Caco-2 (cell line): ENCODE measurements at regions not wholly inside any gene's neighbourhood (a gene's known extent, or its start where the extent isn't known, plus 50 kb on each side); places are given as distances from the start of the nearest gene placed in this dataset.

Source experiments
- BruUV-seq: library from RNA; stranded (reverse); fragments of 400-500 nt; replicated peaks from 2 replicates; lab custom pipeline; 2021; lab: Mats Ljungman, UMichigan
- CTCF ChIA-PET: fragments of 300-600 bp; sonication (Branson Sonifier 250); formaldehyde crosslinking; loops from one replicate; lab custom pipeline; 2022; ENCODE audit warnings: antibody characterized with exemption; lab: Charles Lee
- POLR2A ChIA-PET: fragments of 300-600 bp; sonication (Branson Sonifier 250); formaldehyde crosslinking; loops from one replicate; lab custom pipeline; 2022; ENCODE audit warnings: antibody characterized with exemption; lab: Charles Lee
- DNase-seq, 2 experiments: peaks; one replicate each; pipeline versions ENCODE4 v3.0.0 to v3.0.0-alpha.2; 2020 to 2022
- H3K27me3 ChIP-seq: replicated peaks from 2 replicates; pipeline ENCODE4 v1.6.0; 2011; ENCODE audit warnings: low read length; ENCODE audit not compliant: control insufficient read depth, insufficient read depth
- H3K36me3 ChIP-seq: 2 replicates; pipeline ENCODE4 v1.5.1; 2011; ENCODE audit warnings: low read length; ENCODE audit not compliant: control insufficient read depth, insufficient read depth
- H3K4me1 ChIP-seq: fragments of 250-450 bp; sonication (Bioruptor Pico); 2 replicates; pipeline ENCODE4 v1.5.1; 2020; ENCODE audit warnings: mild to moderate bottlenecking
- H3K4me3 ChIP-seq: 2 replicates; pipeline ENCODE4 v1.5.1; 2011; ENCODE audit warnings: low read depth, mild to moderate bottlenecking, control low read depth, low read length
- H3K9me3 ChIP-seq: fragments of 250-450 bp; sonication (Bioruptor Pico); 2 replicates; pipeline ENCODE4 v1.5.1; 2020; ENCODE audit warnings: mild to moderate bottlenecking, moderate library complexity
- H3K27ac Mint-ChIP-seq: one replicate; pipeline ENCODE4 v1.8.0; 2022; ENCODE audit warnings: mixed read lengths; ENCODE audit not compliant: unreplicated experiment
- H3K27me3 Mint-ChIP-seq: one replicate; pipeline ENCODE4 v1.8.0; 2022; ENCODE audit warnings: mixed read lengths; ENCODE audit not compliant: insufficient read depth, unreplicated experiment
- H3K36me3 Mint-ChIP-seq: one replicate; pipeline ENCODE4 v1.8.0; 2022; ENCODE audit warnings: mild to moderate bottlenecking, mixed read lengths; ENCODE audit not compliant: insufficient read depth, unreplicated experiment
- H3K4me1 Mint-ChIP-seq: one replicate; pipeline ENCODE4 v1.8.0; 2022; ENCODE audit warnings: low read depth, mixed read lengths; ENCODE audit not compliant: unreplicated experiment
- H3K4me3 Mint-ChIP-seq: one replicate; pipeline ENCODE4 v1.8.0; 2022; ENCODE audit warnings: mild to moderate bottlenecking, moderate library complexity, mixed read lengths; ENCODE audit not compliant: unreplicated experiment
- H3K9me3 Mint-ChIP-seq: one replicate; pipeline ENCODE4 v1.8.0; 2022; ENCODE audit warnings: mixed read lengths; ENCODE audit not compliant: unreplicated experiment
- intact Hi-C: fragments of 100-400 bp; cut with micrococcal nuclease; formaldehyde crosslinking; loops from one replicate; pipeline ENCODE4 v1.10.0; 2022; ENCODE audit not compliant: unreplicated experiment
- TF ChIP-seq, protein P1 (sequence below), 2 experiments: fragments of 200-600 bp in 1 of 2; IDR thresholded peaks; 1 replicate in 1 of 2; 2 replicates in 1 of 2; pipeline versions ENCODE4 v1.5.1 to v1.8.0; 2011 to 2022; ENCODE audit warnings: antibody characterized with exemption in 1 of 2, control low read depth in 1 of 2, inconsistent platforms in 1 of 2, low read depth in 1 of 2, low read length in 1 of 2, mild to moderate bottlenecking in 1 of 2, moderate library complexity in 1 of 2; ENCODE audit not compliant: insufficient read depth in 1 of 2, severe bottlenecking in 1 of 2, unreplicated experiment in 1 of 2

DNA sequence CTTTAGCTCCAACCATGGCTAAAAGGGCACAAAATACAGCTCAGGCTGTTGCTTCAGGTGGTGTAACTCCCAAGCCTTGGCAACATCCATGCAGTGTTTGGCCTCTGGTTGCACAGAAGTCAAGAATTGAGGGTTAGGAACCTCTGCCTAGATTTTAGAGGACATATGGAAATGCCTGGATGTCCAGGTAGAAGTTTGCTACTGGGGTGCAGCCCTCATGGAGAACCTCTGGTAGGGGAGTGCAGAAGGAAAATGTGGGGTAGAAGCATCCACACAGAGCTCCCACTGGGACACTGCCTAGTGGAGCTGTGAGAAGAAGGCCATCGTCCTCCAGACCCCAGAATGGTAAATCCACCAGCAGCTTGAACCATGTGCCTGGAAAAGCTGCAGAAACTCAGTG lies 1453.8 kb upstream of the EYS start:
- no peaks in the 10 kb centered on the region for H3K4me1 ChIP-seq
- POLR2A ChIA-PET: no interaction called here
- peaks cover 12% of the 10 kb centered on the region for H3K9me3 Mint-ChIP-seq
- TF ChIP-seq, protein P1, sequence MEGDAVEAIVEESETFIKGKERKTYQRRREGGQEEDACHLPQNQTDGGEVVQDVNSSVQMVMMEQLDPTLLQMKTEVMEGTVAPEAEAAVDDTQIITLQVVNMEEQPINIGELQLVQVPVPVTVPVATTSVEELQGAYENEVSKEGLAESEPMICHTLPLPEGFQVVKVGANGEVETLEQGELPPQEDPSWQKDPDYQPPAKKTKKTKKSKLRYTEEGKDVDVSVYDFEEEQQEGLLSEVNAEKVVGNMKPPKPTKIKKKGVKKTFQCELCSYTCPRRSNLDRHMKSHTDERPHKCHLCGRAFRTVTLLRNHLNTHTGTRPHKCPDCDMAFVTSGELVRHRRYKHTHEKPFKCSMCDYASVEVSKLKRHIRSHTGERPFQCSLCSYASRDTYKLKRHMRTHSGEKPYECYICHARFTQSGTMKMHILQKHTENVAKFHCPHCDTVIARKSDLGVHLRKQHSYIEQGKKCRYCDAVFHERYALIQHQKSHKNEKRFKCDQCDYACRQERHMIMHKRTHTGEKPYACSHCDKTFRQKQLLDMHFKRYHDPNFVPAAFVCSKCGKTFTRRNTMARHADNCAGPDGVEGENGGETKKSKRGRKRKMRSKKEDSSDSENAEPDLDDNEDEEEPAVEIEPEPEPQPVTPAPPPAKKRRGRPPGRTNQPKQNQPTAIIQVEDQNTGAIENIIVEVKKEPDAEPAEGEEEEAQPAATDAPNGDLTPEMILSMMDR (IDR thresholded peaks at IDR 0.05; ENCODE audit: insufficient read depth in 1 of 2, low read depth in 1 of 2, low read length in 1 of 2, severe bottlenecking in 1 of 2, unreplicated experiment in 1 of 2): no peak
- no peaks in the 10 kb centered on the region; the same call in 1 of the 2 replicates for H3K9me3 ChIP-seq
- no peak overlapping the region for H3K27ac Mint-ChIP-seq
- H3K27me3 Mint-ChIP-seq: no peaks in the 10 kb centered on the region
- CTCF ChIA-PET: no interaction called here
- H3K36me3 Mint-ChIP-seq: no peaks in the 10 kb centered on the region
- intact Hi-C loops: no loop called here
- H3K4me3 Mint-ChIP-seq: no peak overlapping the region
- BruUV-seq: no TSS peak
- H3K4me1 Mint-ChIP-seq: no peaks in the 10 kb centered on the region
- H3K36me3 ChIP-seq: no peaks in the 10 kb centered on the region
- no peak overlapping the region for H3K4me3 ChIP-seq
- DNase-seq: no peak
- H3K27me3 ChIP-seq: no peaks in the 10 kb centered on the region

DNA sequence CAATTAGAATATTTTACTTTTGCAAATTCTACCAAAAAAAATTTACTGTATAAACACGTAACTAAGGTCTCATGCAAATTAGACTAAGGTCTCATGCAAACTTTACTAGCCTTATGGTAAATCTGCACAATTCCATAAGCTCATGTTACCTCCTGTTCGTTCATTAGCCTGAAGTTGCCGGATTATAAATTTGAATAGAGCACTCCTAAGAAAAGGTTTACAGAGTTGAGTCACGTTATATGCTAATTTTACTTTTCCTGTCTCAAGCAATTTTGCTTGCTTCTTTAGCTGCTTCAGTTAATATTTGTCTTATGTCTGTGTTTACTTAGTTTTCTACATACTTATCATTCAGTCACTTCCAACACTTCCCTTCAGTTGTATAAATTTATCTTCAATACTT lies 1434.0 kb upstream of the EYS start:
- CTCF ChIA-PET: no interaction called here
- no TSS peak for BruUV-seq
- H3K9me3 ChIP-seq: no peaks in the 10 kb centered on the region
- no peaks in the 10 kb centered on the region for H3K36me3 ChIP-seq
- no peaks in the 10 kb centered on the region for H3K9me3 Mint-ChIP-seq
- H3K4me1 ChIP-seq: no peaks in the 10 kb centered on the region
- no peak overlapping the region for H3K4me3 ChIP-seq
- H3K27me3 ChIP-seq: no peaks in the 10 kb centered on the region
- intact Hi-C loops: no loop called here
- H3K36me3 Mint-ChIP-seq: no peaks in the 10 kb centered on the region
- H3K4me1 Mint-ChIP-seq: peaks cover 5% of the 10 kb centered on the region
- TF ChIP-seq, protein P1 (IDR thresholded peaks at IDR 0.05; ENCODE audit: insufficient read depth in 1 of 2, low read depth in 1 of 2, low read length in 1 of 2, severe bottlenecking in 1 of 2, unreplicated experiment in 1 of 2): no peak
- POLR2A ChIA-PET: no interaction called here
- H3K4me3 Mint-ChIP-seq: no peak overlapping the region
- no peak overlapping the region for H3K27ac Mint-ChIP-seq
- H3K27me3 Mint-ChIP-seq: no peaks in the 10 kb centered on the region
- DNase-seq: no peak

DNA sequence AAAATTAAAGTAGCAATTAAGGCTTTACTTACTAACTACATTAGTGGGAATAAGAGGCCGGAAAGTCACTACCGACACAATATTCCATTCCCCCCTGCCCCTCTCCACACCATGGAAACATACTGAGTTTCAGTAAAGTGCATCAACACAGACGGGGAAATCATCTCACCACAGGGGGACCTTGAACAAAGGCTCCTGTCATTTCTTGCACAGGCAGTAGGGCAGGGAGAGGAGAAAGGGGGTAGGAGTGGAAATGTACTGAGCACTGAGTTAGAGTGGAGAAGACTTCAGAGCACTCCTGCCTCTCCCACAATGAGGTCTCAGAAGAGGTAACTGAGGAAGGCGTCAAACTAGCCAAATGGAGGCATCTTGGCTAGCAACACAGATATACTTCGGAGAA lies 1426.9 kb upstream of the EYS start:
- Histone ChIP-seq H3K9me3 (no peaks in the 10 kb centered on the region), H3K4me1 (no peaks in the 10 kb centered on the region), H3K27me3 (no peaks in the 10 kb centered on the region), H3K4me3 (no peak overlapping the region), H3K36me3 (no peaks in the 10 kb centered on the region)
- Mint-ChIP-seq H3K4me3 (no peak overlapping the region), H3K4me1 (no peaks in the 10 kb centered on the region), H3K36me3 (no peaks in the 10 kb centered on the region), H3K27ac (no peak overlapping the region), H3K9me3 (no peaks in the 10 kb centered on the region), H3K27me3 (no peaks in the 10 kb centered on the region)
- no TSS peak for BruUV-seq
- CTCF ChIA-PET: no interaction called here
- no peak for DNase-seq
- TF ChIP-seq, protein P1 (IDR thresholded peaks at IDR 0.05; ENCODE audit: insufficient read depth in 1 of 2, low read depth in 1 of 2, low read length in 1 of 2, severe bottlenecking in 1 of 2, unreplicated experiment in 1 of 2): no peak
- intact Hi-C loops: no loop called here
- POLR2A ChIA-PET: no interaction called here
